AG04449 (cell line): ENCODE measurements at regions not wholly inside any gene's neighbourhood (a gene's known extent, or its start where the extent isn't known, plus 50 kb on each side); places are given as distances from the start of the nearest gene placed in this dataset.

Source experiments
- CTCF ChIA-PET: fragments of 350-600 bp; formaldehyde crosslinking; extraction: SDS; loops from one replicate; lab custom pipeline; 2021; ENCODE audit warnings: antibody characterized with exemption; lab: Yijun Ruan, JAX
- POLR2A ChIA-PET: fragments of 400-600, 350-600 bp; formaldehyde crosslinking; extraction: SDS; loops from one replicate; lab custom pipeline; 2020; ENCODE audit warnings: antibody characterized with exemption, inconsistent platforms; lab: Yijun Ruan, JAX
- DNase-seq: peaks from one replicate; pipeline ENCODE4 v3.0.0-alpha.2; 2010; ENCODE audit warnings: low read depth, low spot score
- H3K4me3 ChIP-seq: 2 replicates; pipeline ENCODE4 v1.5.1; 2011; ENCODE audit warnings: low read depth, mild to moderate bottlenecking, control low read depth, low read length
- CTCF ChIP-seq: IDR thresholded peaks from one replicate; pipeline ENCODE4 v1.5.1; 2011; ENCODE audit warnings: mild to moderate bottlenecking, moderate library complexity, low read length, control low read depth, inconsistent platforms; ENCODE audit not compliant: insufficient read depth; ENCODE audit errors: missing control alignments

GRCh38 chr5:18975624-18976023 lies 1012.4 kb downstream of the CDH18 start:
- no peak for TF ChIP-seq CTCF
- DNase-seq = no peak
- CTCF ChIA-PET = no interaction called here
- no peak overlapping the region for H3K4me3 ChIP-seq
- POLR2A ChIA-PET = no interaction called here

- no peak overlapping the region for H3K4me3 ChIP-seq
- no peak for TF ChIP-seq CTCF
- POLR2A ChIA-PET = no interaction called here
- CTCF ChIA-PET = no interaction called here
- DNase-seq = no peak
Observed at GRCh38 chr5:18977880-18978279, 1010.1 kb downstream of the CDH18 start.

- no peak for DNase-seq
- POLR2A ChIA-PET = no interaction called here
- CTCF ChIA-PET = no interaction called here
- no peak for TF ChIP-seq CTCF
- no peak overlapping the region for H3K4me3 ChIP-seq
Observed at GRCh38 chr5:18984559-18985080, 1003.4 kb downstream of the CDH18 start.

GRCh38 chr5:18985171-18985758 lies 1002.7 kb downstream of the CDH18 start:
- H3K4me3 ChIP-seq = no peak overlapping the region
- no peak for DNase-seq
- POLR2A ChIA-PET = no interaction called here
- CTCF ChIA-PET = no interaction called here
- TF ChIP-seq CTCF = no peak

- TF ChIP-seq CTCF = no peak
- CTCF ChIA-PET = no interaction called here
- no peak for DNase-seq
Observed at GRCh38 chr5:18987101-18987500, 1000.9 kb downstream of the CDH18 start.

GRCh38 chr5:18990852-18991251 lies 997.1 kb downstream of the CDH18 start:
- ChIA-PET CTCF (interaction anchor here (0.7 kb wide), 1 partner anchor 274 kb away, joined by 3 read pairs; no protein-coding TSS in a partner anchor), POLR2A (no interaction called here)
- no peak for DNase-seq
- no peak overlapping the region for H3K4me3 ChIP-seq
- no peak for TF ChIP-seq CTCF

More at GRCh38 chr5:18987101-18987500, 1000.9 kb downstream of the CDH18 start:
- POLR2A ChIA-PET = no interaction called here
- H3K4me3 ChIP-seq = no peak overlapping the region
